ENCODE measurements at regions not wholly inside any gene's neighbourhood (a gene's known extent, or its start where the extent isn't known, plus 50 kb on each side); places are given as distances from the start of the nearest gene placed in this dataset.

GRCh38 chr2:117269574-117269973, 544.9 kb upstream of the DDX18 start:
- intact Hi-C loops (cut with DNase I, micrococcal nuclease), result no loop called here
- DNase-seq, result no peak
- Histone ChIP-seq H3K4me1 (ENCODE audit: low read depth) (no peaks in the 10 kb centered on the region), H3K9me3 (no peaks in the 10 kb centered on the region), H3K4me3 (no peak overlapping the region), H3K36me3 (ENCODE audit: low read depth) (no peaks in the 10 kb centered on the region)
- TF ChIP-seq CTCF (IDR thresholded peaks at IDR 0.05), result no peak
- no peak for ATAC-seq

- no peak for ATAC-seq
- no peaks in the 10 kb centered on the region for H3K9me3 ChIP-seq
- no peak overlapping the region for H3K4me3 ChIP-seq
- DNase-seq, result no peak
- intact Hi-C loops (cut with DNase I, micrococcal nuclease), result no loop called here
- H3K4me1 ChIP-seq (ENCODE audit: low read depth), result no peaks in the 10 kb centered on the region
- H3K36me3 ChIP-seq (ENCODE audit: low read depth), result no peaks in the 10 kb centered on the region
- TF ChIP-seq CTCF (IDR thresholded peaks at IDR 0.05), result no peak
Observed at GRCh38 chr2:117271631-117272030, 542.9 kb upstream of the DDX18 start.

GRCh38 chr2:117273009-117273671, 541.4 kb upstream of the DDX18 start:
- Histone ChIP-seq H3K4me1 (ENCODE audit: low read depth) (no peaks in the 10 kb centered on the region), H3K4me3 (no peak overlapping the region), H3K9me3 (no peaks in the 10 kb centered on the region), H3K36me3 (ENCODE audit: low read depth) (no peaks in the 10 kb centered on the region)
- ATAC-seq (no peak), DNase-seq (no peak)
- no peak for TF ChIP-seq CTCF (IDR thresholded peaks at IDR 0.05)
- intact Hi-C loops (cut with DNase I, micrococcal nuclease), result no loop called here

- intact Hi-C loops (cut with DNase I, micrococcal nuclease), result no loop called here
- no peak overlapping the region for H3K4me3 ChIP-seq
- H3K36me3 ChIP-seq (ENCODE audit: low read depth), result no peaks in the 10 kb centered on the region
- no peak for TF ChIP-seq CTCF (IDR thresholded peaks at IDR 0.05)
- no peaks in the 10 kb centered on the region for H3K9me3 ChIP-seq
- H3K4me1 ChIP-seq (ENCODE audit: low read depth), result no peaks in the 10 kb centered on the region
- ATAC-seq (no peak), DNase-seq (no peak)
Observed at GRCh38 chr2:117293012-117293411, 521.5 kb upstream of the DDX18 start.

- no peaks in the 10 kb centered on the region for H3K36me3 ChIP-seq (ENCODE audit: low read depth)
- no peaks in the 10 kb centered on the region for H3K9me3 ChIP-seq
- DNase-seq (no peak), ATAC-seq (no peak)
- intact Hi-C loops (cut with DNase I, micrococcal nuclease), result no loop called here
- no peaks in the 10 kb centered on the region for H3K4me1 ChIP-seq (ENCODE audit: low read depth)
- no peak overlapping the region for H3K4me3 ChIP-seq
- no peak for TF ChIP-seq CTCF (IDR thresholded peaks at IDR 0.05)
Observed at GRCh38 chr2:117299451-117299850, 515.0 kb upstream of the DDX18 start.
